Chondrocyte (in vitro differentiated cells): ENCODE measurements at regions not wholly inside any gene's neighbourhood (a gene's known extent, or its start where the extent isn't known, plus 50 kb on each side); places are given as distances from the start of the nearest gene placed in this dataset.

Source experiments
- DNase-seq: peaks from one replicate; pipeline ENCODE4 v3.0.0; 2021; ENCODE audit warnings: mixed read lengths, low spot score
- H3K27ac Mint-ChIP-seq: one replicate; pipeline ENCODE4 v1.8.0; 2021; ENCODE audit warnings: mild to moderate bottlenecking, moderate library complexity, mixed read lengths; ENCODE audit not compliant: unreplicated experiment
- H3K27me3 Mint-ChIP-seq: 2 replicates; pipeline ENCODE4 v1.8.0; 2021; ENCODE audit warnings: low read depth, mixed read lengths
- H3K36me3 Mint-ChIP-seq: 2 replicates; pipeline ENCODE4 v1.8.0; 2021; ENCODE audit warnings: low read depth, mixed read lengths
- H3K4me1 Mint-ChIP-seq: 2 replicates; pipeline ENCODE4 v1.8.0; 2021; ENCODE audit warnings: low read depth, mild to moderate bottlenecking, mixed read lengths
- H3K4me3 Mint-ChIP-seq: one replicate; pipeline ENCODE4 v1.8.0; 2021; ENCODE audit warnings: mild to moderate bottlenecking, moderate library complexity, mixed read lengths; ENCODE audit not compliant: unreplicated experiment
- H3K9me3 Mint-ChIP-seq: 2 replicates; pipeline ENCODE4 v1.8.0; 2021; ENCODE audit warnings: low read depth, mixed read lengths
- TF ChIP-seq, protein P1 (sequence below): fragments of 200-600 bp; sonication (generic); IDR thresholded peaks from 2 replicates; pipeline ENCODE4 v1.5.0; 2021; ENCODE audit warnings: antibody characterized with exemption, mild to moderate bottlenecking, moderate library complexity

- Mint-ChIP-seq H3K9me3 (peaks cover 3% of the 10 kb centered on the region), H3K27me3 (peaks cover 39% of the 10 kb centered on the region), H3K36me3 (no peaks in the 10 kb centered on the region), H3K4me3 (no peak overlapping the region), H3K4me1 (no peaks in the 10 kb centered on the region), H3K27ac (no peak overlapping the region)
- TF ChIP-seq, protein P1, sequence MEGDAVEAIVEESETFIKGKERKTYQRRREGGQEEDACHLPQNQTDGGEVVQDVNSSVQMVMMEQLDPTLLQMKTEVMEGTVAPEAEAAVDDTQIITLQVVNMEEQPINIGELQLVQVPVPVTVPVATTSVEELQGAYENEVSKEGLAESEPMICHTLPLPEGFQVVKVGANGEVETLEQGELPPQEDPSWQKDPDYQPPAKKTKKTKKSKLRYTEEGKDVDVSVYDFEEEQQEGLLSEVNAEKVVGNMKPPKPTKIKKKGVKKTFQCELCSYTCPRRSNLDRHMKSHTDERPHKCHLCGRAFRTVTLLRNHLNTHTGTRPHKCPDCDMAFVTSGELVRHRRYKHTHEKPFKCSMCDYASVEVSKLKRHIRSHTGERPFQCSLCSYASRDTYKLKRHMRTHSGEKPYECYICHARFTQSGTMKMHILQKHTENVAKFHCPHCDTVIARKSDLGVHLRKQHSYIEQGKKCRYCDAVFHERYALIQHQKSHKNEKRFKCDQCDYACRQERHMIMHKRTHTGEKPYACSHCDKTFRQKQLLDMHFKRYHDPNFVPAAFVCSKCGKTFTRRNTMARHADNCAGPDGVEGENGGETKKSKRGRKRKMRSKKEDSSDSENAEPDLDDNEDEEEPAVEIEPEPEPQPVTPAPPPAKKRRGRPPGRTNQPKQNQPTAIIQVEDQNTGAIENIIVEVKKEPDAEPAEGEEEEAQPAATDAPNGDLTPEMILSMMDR, result no peak
- no peak for DNase-seq
Measured at GRCh38 chr2:108129636-108130035, 110.1 kb upstream of the SULT1C3 start.

GRCh38 chr2:108133457-108133856 lies 106.3 kb upstream of the SULT1C3 start:
- Mint-ChIP-seq H3K9me3 (peaks cover 3% of the 10 kb centered on the region), H3K27me3 (peaks cover 28% of the 10 kb centered on the region), H3K4me3 (no peak overlapping the region), H3K4me1 (no peaks in the 10 kb centered on the region), H3K27ac (no peak overlapping the region), H3K36me3 (no peaks in the 10 kb centered on the region)
- DNase-seq, result no peak
- TF ChIP-seq, protein P1, result no peak

- no peak for DNase-seq
- Mint-ChIP-seq H3K27me3 (peaks cover 11% of the 10 kb centered on the region), H3K27ac (no peak overlapping the region), H3K4me1 (no peaks in the 10 kb centered on the region), H3K4me3 (no peak overlapping the region), H3K9me3 (no peaks in the 10 kb centered on the region), H3K36me3 (no peaks in the 10 kb centered on the region)
- TF ChIP-seq, protein P1, result no peak
Measured at GRCh38 chr2:108139521-108139920, 100.2 kb upstream of the SULT1C3 start.

DNA sequence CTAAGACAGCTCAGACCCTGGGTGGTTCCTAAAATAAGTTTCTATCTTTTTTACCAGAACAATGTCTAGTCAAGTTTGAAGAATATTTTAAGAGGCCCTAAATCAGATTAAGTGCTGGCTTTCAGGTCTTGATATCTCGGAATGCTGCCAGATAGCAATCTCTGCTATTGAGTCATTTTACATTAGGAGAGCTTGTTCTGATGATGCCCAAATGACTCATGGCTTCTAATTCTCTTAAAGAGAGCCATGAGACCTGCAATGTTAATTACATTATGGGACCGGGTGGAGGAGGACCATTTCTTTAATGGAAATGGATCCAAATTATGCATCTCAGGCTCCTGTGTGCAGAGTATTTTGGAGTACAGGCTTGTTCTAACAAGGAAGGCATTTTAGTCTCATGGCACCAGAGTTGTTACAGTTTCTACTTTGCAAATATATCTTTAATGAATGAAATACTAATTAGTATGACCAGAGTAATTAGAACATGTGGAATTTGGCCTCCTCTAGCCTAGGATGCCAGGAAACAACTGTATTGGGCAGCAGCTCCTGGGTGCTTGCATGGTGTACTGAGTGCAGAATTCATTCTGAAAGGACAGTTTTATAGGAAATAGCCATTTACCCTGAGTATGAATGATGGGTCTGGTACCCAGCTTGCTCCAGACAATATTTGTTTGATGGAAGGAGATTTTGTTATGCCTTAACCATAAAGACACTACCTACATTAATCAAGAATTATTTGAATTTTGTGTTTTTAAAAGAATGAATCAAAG lies 94.0 kb upstream of the SULT1C3 start:
- H3K36me3 Mint-ChIP-seq, result no peaks in the 10 kb centered on the region
- no peaks in the 10 kb centered on the region for H3K9me3 Mint-ChIP-seq
- no peak overlapping the region for H3K4me3 Mint-ChIP-seq
- no peak overlapping the region for H3K27ac Mint-ChIP-seq
- H3K4me1 Mint-ChIP-seq, result no peaks in the 10 kb centered on the region
- no peak for DNase-seq
- TF ChIP-seq, protein P1, result no peak
- peaks cover 36% of the 10 kb centered on the region for H3K27me3 Mint-ChIP-seq

GRCh38 chr2:108148555-108148954 lies 91.2 kb upstream of the SULT1C3 start:
- Mint-ChIP-seq H3K36me3 (no peaks in the 10 kb centered on the region), H3K9me3 (no peaks in the 10 kb centered on the region), H3K27ac (no peak overlapping the region), H3K4me3 (no peak overlapping the region), H3K27me3 (peaks cover 39% of the 10 kb centered on the region), H3K4me1 (no peaks in the 10 kb centered on the region)
- DNase-seq, result no peak
- TF ChIP-seq, protein P1, result no peak
